GM18520 (cell line): ENCODE measurements at regions not wholly inside any gene's neighbourhood (a gene's known extent, or its start where the extent isn't known, plus 50 kb on each side); places are given as distances from the start of the nearest gene placed in this dataset.
"Not testable (repeated sequence)": the region's sequence is repeated elsewhere in the genome, so short reads cannot be mapped to it uniquely, and the experiment has no call there.

ENCODE experiments used
- ATAC-seq: cut with Tn5 transposase; IDR thresholded peaks from one replicate; pipeline ENCODE4 v1.9.1; 2021; ENCODE audit not compliant: unreplicated experiment

GRCh38 chr9:81032030-81032572 is 657.2 kb downstream of the TLE1 start:
- ATAC-seq = no peak

GRCh38 chr9:81031422-81032029 is 657.8 kb downstream of the TLE1 start:
- no peak for ATAC-seq

GRCh38 chr9:81030027-81030426 is 659.3 kb downstream of the TLE1 start:
- ATAC-seq = no peak

- ATAC-seq = no peak
Measured at GRCh38 chr9:81028504-81028903, 660.8 kb downstream of the TLE1 start.

GRCh38 chr9:81022177-81022576 is 667.2 kb downstream of the TLE1 start:
- no peak for ATAC-seq

GRCh38 chr9:81014945-81015344 is 674.4 kb downstream of the TLE1 start:
- ATAC-seq = not testable (repeated sequence)

- ATAC-seq = not testable (repeated sequence)
Measured at GRCh38 chr9:81013191-81013590, 676.2 kb downstream of the TLE1 start.

GRCh38 chr9:81002906-81003305 is 686.4 kb downstream of the TLE1 start:
- no peak for ATAC-seq

- no peak for ATAC-seq
Measured at GRCh38 chr9:81002242-81002641, 687.1 kb downstream of the TLE1 start.

GRCh38 chr9:80995759-80996158 is 693.6 kb downstream of the TLE1 start:
- no peak for ATAC-seq

- ATAC-seq = no peak
Measured at GRCh38 chr9:80994892-80995291, 694.5 kb downstream of the TLE1 start.

GRCh38 chr9:80985595-80985994 is 703.8 kb downstream of the TLE1 start:
- not testable (repeated sequence) for ATAC-seq

- no peak for ATAC-seq
Measured at GRCh38 chr9:80976403-80976802, 712.9 kb downstream of the TLE1 start.

GRCh38 chr9:80970377-80970776 is 719.0 kb downstream of the TLE1 start:
- not testable (repeated sequence) for ATAC-seq

- ATAC-seq = no peak
Measured at GRCh38 chr9:80968611-80969010, 720.7 kb downstream of the TLE1 start.

- no peak for ATAC-seq
Measured at GRCh38 chr9:80964914-80965313, 724.4 kb downstream of the TLE1 start.

- ATAC-seq = no peak
Measured at GRCh38 chr9:80964374-80964773, 725.0 kb downstream of the TLE1 start.

GRCh38 chr9:80957801-80958200 is 731.5 kb downstream of the TLE1 start:
- no peak for ATAC-seq

- ATAC-seq = no peak
Measured at GRCh38 chr9:80954521-80954920, 734.8 kb downstream of the TLE1 start.

- ATAC-seq = no peak
Measured at GRCh38 chr9:80952363-80952922, 736.9 kb downstream of the TLE1 start.

- ATAC-seq = no peak
Measured at GRCh38 chr9:80951675-80952074, 737.7 kb downstream of the TLE1 start.

- no peak for ATAC-seq
Measured at GRCh38 chr9:80948876-80949275, 740.5 kb downstream of the TLE1 start.

- no peak for ATAC-seq
Measured at GRCh38 chr9:80948066-80948465, 741.3 kb downstream of the TLE1 start.
